NCI-H2196 (cell line): ENCODE measurements at regions not wholly inside any gene's neighbourhood (a gene's known extent, or its start where the extent isn't known, plus 50 kb on each side); places are given as distances from the start of the nearest gene placed in this dataset.

Experiments
- DNase-seq: peaks from one replicate; lab custom pipeline; 2025; ENCODE audit not compliant: unreplicated experiment; lab: John Stamatoyannopoulos, UW

GRCh38 chr21:41653954-41654491 lies 112.8 kb downstream of the RIPK4 start:
- DNase-seq: no peak

GRCh38 chr21:41653243-41653953 lies 113.5 kb downstream of the RIPK4 start:
- DNase-seq: no peak

GRCh38 chr21:41651830-41652229 lies 115.0 kb downstream of the RIPK4 start:
- no peak for DNase-seq

- DNase-seq: no peak
Measured at GRCh38 chr21:41651406-41651805, 115.4 kb downstream of the RIPK4 start.

- DNase-seq: no peak
Measured at GRCh38 chr21:41650526-41651145, 116.2 kb downstream of the RIPK4 start.

- no peak for DNase-seq
Measured at GRCh38 chr21:41648591-41649031, 118.2 kb downstream of the RIPK4 start.

- no peak for DNase-seq
Measured at GRCh38 chr21:41647806-41648561, 118.9 kb downstream of the RIPK4 start.

- DNase-seq: no peak
Measured at GRCh38 chr21:41643246-41643966, 123.4 kb downstream of the RIPK4 start.

- no peak for DNase-seq
Measured at GRCh38 chr21:41641821-41642701, 124.8 kb downstream of the RIPK4 start.

- no peak for DNase-seq
Measured at GRCh38 chr21:41641510-41641815, 125.4 kb downstream of the RIPK4 start.

- no peak for DNase-seq
Measured at GRCh38 chr21:41640748-41641509, 125.9 kb downstream of the RIPK4 start.

GRCh38 chr21:41639766-41640165 lies 127.1 kb downstream of the RIPK4 start:
- no peak for DNase-seq

GRCh38 chr21:41639336-41639735 lies 127.5 kb downstream of the RIPK4 start:
- no peak for DNase-seq

- no peak for DNase-seq
Measured at GRCh38 chr21:41638201-41638790, 128.6 kb downstream of the RIPK4 start.

GRCh38 chr21:41636636-41637630 lies 129.0 kb upstream of the TMPRSS2 start:
- no peak for DNase-seq

- no peak for DNase-seq
Measured at GRCh38 chr21:41635874-41636273, 127.9 kb upstream of the TMPRSS2 start.

- no peak for DNase-seq
Measured at GRCh38 chr21:41634858-41635257, 126.9 kb upstream of the TMPRSS2 start.

GRCh38 chr21:41634211-41634694 lies 126.3 kb upstream of the TMPRSS2 start:
- no peak for DNase-seq
